ENCODE measurements at regions not wholly inside any gene's neighbourhood (a gene's known extent, or its start where the extent isn't known, plus 50 kb on each side); places are given as distances from the start of the nearest gene placed in this dataset.

DNA sequence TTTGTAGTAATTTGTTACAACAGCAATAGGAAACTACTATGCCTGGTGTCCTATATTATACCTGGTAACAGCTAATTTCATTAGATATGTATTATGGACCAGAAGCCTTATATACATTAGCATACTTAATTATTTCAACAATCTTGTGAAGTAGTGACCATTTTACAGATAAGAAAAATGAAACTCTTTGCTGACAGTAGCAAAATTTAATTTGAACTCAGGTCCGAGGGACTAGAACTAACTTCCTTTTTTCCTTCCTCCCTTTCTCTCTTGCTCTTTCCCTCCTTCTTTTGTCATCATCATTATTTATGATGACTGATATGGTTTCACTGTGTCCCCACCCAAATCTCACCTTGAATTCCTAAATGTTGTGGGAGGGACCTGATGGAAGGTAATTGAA, 482.0 kb downstream of the SNAPC1 start:
- Histone ChIP-seq H3K36me3 (no peaks in the 10 kb centered on the region), H3K9me3 (no peaks in the 10 kb centered on the region), H3K27ac (no peak overlapping the region), H3K27me3 (replicated peaks; ENCODE audit: insufficient read depth) (peaks cover 3% of the 10 kb centered on the region), H3K4me1 (replicated peaks) (no peaks in the 10 kb centered on the region), H3K4me3 (no peak overlapping the region)
- intact Hi-C loops (cut with DNase I), result no loop called here
- WGBS, result 93% methylated on average over 1 of the region's 1 CpG
- TF ChIP-seq POLR2A (IDR thresholded peaks at IDR 0.05) (no peak), POLR2AphosphoS5 (IDR thresholded peaks at IDR 0.05) (no peak)
- TF ChIP-seq, protein P1, sequence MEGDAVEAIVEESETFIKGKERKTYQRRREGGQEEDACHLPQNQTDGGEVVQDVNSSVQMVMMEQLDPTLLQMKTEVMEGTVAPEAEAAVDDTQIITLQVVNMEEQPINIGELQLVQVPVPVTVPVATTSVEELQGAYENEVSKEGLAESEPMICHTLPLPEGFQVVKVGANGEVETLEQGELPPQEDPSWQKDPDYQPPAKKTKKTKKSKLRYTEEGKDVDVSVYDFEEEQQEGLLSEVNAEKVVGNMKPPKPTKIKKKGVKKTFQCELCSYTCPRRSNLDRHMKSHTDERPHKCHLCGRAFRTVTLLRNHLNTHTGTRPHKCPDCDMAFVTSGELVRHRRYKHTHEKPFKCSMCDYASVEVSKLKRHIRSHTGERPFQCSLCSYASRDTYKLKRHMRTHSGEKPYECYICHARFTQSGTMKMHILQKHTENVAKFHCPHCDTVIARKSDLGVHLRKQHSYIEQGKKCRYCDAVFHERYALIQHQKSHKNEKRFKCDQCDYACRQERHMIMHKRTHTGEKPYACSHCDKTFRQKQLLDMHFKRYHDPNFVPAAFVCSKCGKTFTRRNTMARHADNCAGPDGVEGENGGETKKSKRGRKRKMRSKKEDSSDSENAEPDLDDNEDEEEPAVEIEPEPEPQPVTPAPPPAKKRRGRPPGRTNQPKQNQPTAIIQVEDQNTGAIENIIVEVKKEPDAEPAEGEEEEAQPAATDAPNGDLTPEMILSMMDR (IDR thresholded peaks at IDR 0.05), result no peak
- no peak for DNase-seq (ENCODE audit: low spot score)

DNA sequence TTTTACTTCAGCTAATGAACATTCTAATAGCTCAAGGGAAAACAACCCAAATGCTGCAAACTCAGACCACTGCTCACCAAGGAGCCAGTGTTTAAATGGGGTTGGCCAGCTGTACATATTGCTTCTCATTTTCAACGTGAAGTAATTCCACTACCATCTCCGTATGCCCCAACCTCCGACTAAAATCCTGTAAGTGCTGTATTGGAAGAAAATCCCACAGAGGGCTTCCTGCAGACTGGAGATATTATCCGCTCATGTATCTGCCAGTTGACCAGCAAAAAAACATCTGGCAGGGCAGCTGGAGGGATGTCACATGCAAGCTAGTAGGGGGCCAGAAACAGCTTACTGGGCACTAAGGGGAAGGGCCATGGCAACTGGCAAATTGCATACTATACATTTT, 485.0 kb downstream of the SNAPC1 start:
- Histone ChIP-seq H3K27ac (no peak overlapping the region), H3K27me3 (replicated peaks; ENCODE audit: insufficient read depth) (peaks cover 3% of the 10 kb centered on the region), H3K36me3 (no peaks in the 10 kb centered on the region), H3K4me3 (no peak overlapping the region), H3K9me3 (no peaks in the 10 kb centered on the region), H3K4me1 (replicated peaks) (no peaks in the 10 kb centered on the region)
- no peak for DNase-seq (ENCODE audit: low spot score)
- WGBS, result 68% methylated on average over 4 of the region's 4 CpGs
- intact Hi-C loops (cut with DNase I), result no loop called here
- TF ChIP-seq POLR2A (IDR thresholded peaks at IDR 0.05), result no peak
- TF ChIP-seq, protein P1 (IDR thresholded peaks at IDR 0.05), result no peak
- TF ChIP-seq POLR2AphosphoS5 (IDR thresholded peaks at IDR 0.05), result no peak

DNA sequence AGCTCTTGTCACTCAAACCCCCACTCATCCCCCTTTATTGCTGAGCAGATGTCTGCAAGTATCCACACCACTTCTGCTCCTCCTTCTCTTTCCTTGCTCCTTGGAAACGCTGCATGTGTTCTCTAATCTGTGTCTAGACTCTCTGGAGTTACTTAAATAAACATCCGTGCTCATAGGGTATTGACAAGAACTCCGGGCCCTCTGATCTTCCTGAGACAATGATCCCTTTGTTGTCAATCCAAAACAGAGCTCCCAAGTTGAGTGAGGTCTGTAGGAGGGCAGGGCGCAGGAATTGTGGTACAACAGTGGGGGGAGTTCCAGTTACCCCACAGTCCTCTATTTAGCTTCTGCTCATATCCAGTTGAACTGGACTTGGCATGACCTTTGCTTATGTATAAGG, 489.0 kb downstream of the SNAPC1 start:
- Histone ChIP-seq H3K4me1 (replicated peaks) (no peaks in the 10 kb centered on the region), H3K27me3 (replicated peaks; ENCODE audit: insufficient read depth) (peaks cover 3% of the 10 kb centered on the region), H3K27ac (no peak overlapping the region), H3K4me3 (no peak overlapping the region), H3K36me3 (no peaks in the 10 kb centered on the region), H3K9me3 (no peaks in the 10 kb centered on the region)
- no peak for DNase-seq (ENCODE audit: low spot score)
- 49% methylated on average over 4 of the region's 4 CpGs for WGBS
- intact Hi-C loops (cut with DNase I), result no loop called here
- TF ChIP-seq POLR2A (IDR thresholded peaks at IDR 0.05) (no peak), POLR2AphosphoS5 (IDR thresholded peaks at IDR 0.05) (no peak)
- TF ChIP-seq, protein P1 (IDR thresholded peaks at IDR 0.05), result no peak

DNA sequence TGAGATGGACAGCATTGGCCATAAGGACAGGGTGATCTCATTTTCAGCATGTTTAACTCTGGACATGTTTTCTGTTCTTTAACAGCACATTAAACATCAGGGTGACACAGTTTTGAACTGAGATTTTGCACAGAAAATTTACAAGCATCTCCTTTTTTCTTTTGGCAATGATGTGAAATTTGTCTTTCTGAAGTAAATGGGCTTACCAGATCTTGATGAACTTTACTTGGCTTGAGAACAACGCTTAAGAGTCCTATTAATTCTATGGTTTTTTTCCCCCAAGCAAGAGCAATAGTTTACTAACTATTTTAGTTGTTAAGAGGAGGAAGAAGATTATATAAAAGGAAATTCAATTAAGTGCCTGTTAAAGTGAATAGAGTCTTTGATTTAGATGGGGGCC, 491.0 kb downstream of the SNAPC1 start:
- Histone ChIP-seq H3K27me3 (replicated peaks; ENCODE audit: insufficient read depth) (no peaks in the 10 kb centered on the region), H3K4me1 (replicated peaks) (no peaks in the 10 kb centered on the region), H3K36me3 (no peaks in the 10 kb centered on the region), H3K9me3 (no peaks in the 10 kb centered on the region), H3K27ac (no peak overlapping the region), H3K4me3 (no peak overlapping the region)
- no peak for DNase-seq (ENCODE audit: low spot score)
- TF ChIP-seq POLR2AphosphoS5 (IDR thresholded peaks at IDR 0.05), result no peak
- TF ChIP-seq, protein P1 (IDR thresholded peaks at IDR 0.05), result no peak
- no peak for TF ChIP-seq POLR2A (IDR thresholded peaks at IDR 0.05)
- 12% methylated on average over 1 of the region's 1 CpG for WGBS
- intact Hi-C loops (cut with DNase I), result no loop called here

DNA sequence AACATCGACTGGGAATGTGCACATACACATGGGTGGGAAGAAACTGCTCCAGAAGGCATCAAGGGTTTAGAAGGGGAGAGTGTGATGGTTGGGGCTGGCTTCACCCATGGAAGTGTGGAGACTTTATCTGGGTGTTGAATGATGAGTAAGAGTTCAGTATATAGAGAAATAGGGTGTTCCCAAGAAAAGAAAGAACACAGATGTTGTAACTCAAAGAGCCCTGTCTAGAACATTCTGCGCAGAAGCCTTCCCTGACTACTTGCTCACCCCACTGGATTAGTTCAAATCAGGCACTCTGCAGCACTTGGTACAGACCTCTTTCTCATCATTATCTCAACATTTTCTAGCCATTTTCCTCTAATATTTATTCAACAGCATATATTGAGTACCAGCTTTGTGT, 491.7 kb downstream of the SNAPC1 start:
- intact Hi-C loops (cut with DNase I), result no loop called here
- Histone ChIP-seq H3K4me3 (no peak overlapping the region), H3K36me3 (no peaks in the 10 kb centered on the region), H3K27ac (no peak overlapping the region), H3K4me1 (replicated peaks) (no peaks in the 10 kb centered on the region), H3K9me3 (no peaks in the 10 kb centered on the region), H3K27me3 (replicated peaks; ENCODE audit: insufficient read depth) (no peaks in the 10 kb centered on the region)
- TF ChIP-seq, protein P1 (IDR thresholded peaks at IDR 0.05), result no peak
- no peak for TF ChIP-seq POLR2A (IDR thresholded peaks at IDR 0.05)
- TF ChIP-seq POLR2AphosphoS5 (IDR thresholded peaks at IDR 0.05), result no peak
- DNase-seq (ENCODE audit: low spot score), result no peak
- WGBS, result 44% methylated on average over 2 of the region's 2 CpGs
